ENCODE measurements at regions not wholly inside any gene's neighbourhood (a gene's known extent, or its start where the extent isn't known, plus 50 kb on each side); places are given as distances from the start of the nearest gene placed in this dataset.

GRCh38 chr4:81714291-81714690 lies 242.6 kb upstream of the RASGEF1B start:
- peaks cover 0 to 5% (median 0%) of the 10 kb centered on the region in 3 donors for H3K36me3 ChIP-seq (ENCODE audit: control insufficient read depth in 3 of 3, insufficient read depth in 2 of 3, low read depth in 1 of 3, low read length in 3 of 3)
- no peak overlapping the region for H3K27ac ChIP-seq (ENCODE audit: low read depth in 1 of 3, low read length in 2 of 3)
- no peaks in the 10 kb centered on the region for H3K9me3 ChIP-seq (ENCODE audit: control insufficient read depth in 2 of 2, insufficient read depth in 1 of 2, low read depth in 1 of 2, low read length in 1 of 2)
- H3K4me1 ChIP-seq (ENCODE audit: control insufficient read depth in 3 of 3, insufficient read depth in 2 of 3, low read depth in 1 of 3, low read length in 2 of 3): no peaks in the 10 kb centered on the region
- FAIRE-seq: no peak
- H3K27me3 ChIP-seq (ENCODE audit: control insufficient read depth in 3 of 3, insufficient read depth in 3 of 3, low read length in 3 of 3): peaks cover 0 to 2% (median 0%) of the 10 kb centered on the region in 3 donors
- no peak overlapping the region for H3K4me3 ChIP-seq (ENCODE audit: low read depth in 1 of 3, low read length in 3 of 3)
- DNase-seq: no peak
- WGBS, 3 donors: 88 to 92% (median 91%) methylated on average over 4 of the region's 4 CpGs

- no peak overlapping the region for H3K27ac ChIP-seq (ENCODE audit: low read depth in 1 of 3, low read length in 2 of 3)
- H3K9me3 ChIP-seq (ENCODE audit: control insufficient read depth in 2 of 2, insufficient read depth in 1 of 2, low read depth in 1 of 2, low read length in 1 of 2): no peaks in the 10 kb centered on the region
- FAIRE-seq (no peak), DNase-seq (no peak)
- no peak overlapping the region for H3K4me3 ChIP-seq (ENCODE audit: low read depth in 1 of 3, low read length in 3 of 3)
- H3K27me3 ChIP-seq (ENCODE audit: control insufficient read depth in 3 of 3, insufficient read depth in 3 of 3, low read length in 3 of 3): peaks cover 0 to 2% (median 0%) of the 10 kb centered on the region in 3 donors
- WGBS, 3 donors: 76 to 88% (median 84%) methylated on average over 2 of the region's 2 CpGs
- no peaks in the 10 kb centered on the region for H3K4me1 ChIP-seq (ENCODE audit: control insufficient read depth in 3 of 3, insufficient read depth in 2 of 3, low read depth in 1 of 3, low read length in 2 of 3)
- peaks cover 0 to 5% (median 0%) of the 10 kb centered on the region in 3 donors for H3K36me3 ChIP-seq (ENCODE audit: control insufficient read depth in 3 of 3, insufficient read depth in 2 of 3, low read depth in 1 of 3, low read length in 3 of 3)
Observed at GRCh38 chr4:81712714-81713113, 241.0 kb upstream of the RASGEF1B start.

- no peak overlapping the region for H3K4me3 ChIP-seq (ENCODE audit: low read depth in 1 of 3, low read length in 3 of 3)
- FAIRE-seq (no peak), DNase-seq (no peak)
- H3K36me3 ChIP-seq (ENCODE audit: control insufficient read depth in 3 of 3, insufficient read depth in 2 of 3, low read depth in 1 of 3, low read length in 3 of 3): no peaks in the 10 kb centered on the region
- H3K27ac ChIP-seq (ENCODE audit: low read depth in 1 of 3, low read length in 2 of 3): no peak overlapping the region
- no peaks in the 10 kb centered on the region for H3K9me3 ChIP-seq (ENCODE audit: control insufficient read depth in 2 of 2, insufficient read depth in 1 of 2, low read depth in 1 of 2, low read length in 1 of 2)
- no peaks in the 10 kb centered on the region for H3K27me3 ChIP-seq (ENCODE audit: control insufficient read depth in 3 of 3, insufficient read depth in 3 of 3, low read length in 3 of 3)
- no peaks in the 10 kb centered on the region for H3K4me1 ChIP-seq (ENCODE audit: control insufficient read depth in 3 of 3, insufficient read depth in 2 of 3, low read depth in 1 of 3, low read length in 2 of 3)
- 62 to 90% (median 84%) methylated on average over 2 of the region's 2 CpGs for WGBS, 3 donors
Observed at GRCh38 chr4:81704461-81704860, 232.8 kb upstream of the RASGEF1B start.

GRCh38 chr4:81700189-81700588 lies 228.5 kb upstream of the RASGEF1B start:
- 74 to 85% (median 80%) methylated on average over 4 of the region's 4 CpGs for WGBS, 3 donors
- Histone ChIP-seq H3K36me3 (ENCODE audit: control insufficient read depth in 3 of 3, insufficient read depth in 2 of 3, low read depth in 1 of 3, low read length in 3 of 3) (no peaks in the 10 kb centered on the region), H3K27me3 (ENCODE audit: control insufficient read depth in 3 of 3, insufficient read depth in 3 of 3, low read length in 3 of 3) (no peaks in the 10 kb centered on the region), H3K4me1 (ENCODE audit: control insufficient read depth in 3 of 3, insufficient read depth in 2 of 3, low read depth in 1 of 3, low read length in 2 of 3) (no peaks in the 10 kb centered on the region), H3K9me3 (ENCODE audit: control insufficient read depth in 2 of 2, insufficient read depth in 1 of 2, low read depth in 1 of 2, low read length in 1 of 2) (no peaks in the 10 kb centered on the region), H3K4me3 (ENCODE audit: low read depth in 1 of 3, low read length in 3 of 3) (no peak overlapping the region), H3K27ac (ENCODE audit: low read depth in 1 of 3, low read length in 2 of 3) (no peak overlapping the region)
- DNase-seq (no peak), FAIRE-seq (no peak)

GRCh38 chr4:81698538-81699296 lies 227.0 kb upstream of the RASGEF1B start:
- Histone ChIP-seq H3K9me3 (ENCODE audit: control insufficient read depth in 2 of 2, insufficient read depth in 1 of 2, low read depth in 1 of 2, low read length in 1 of 2) (no peaks in the 10 kb centered on the region), H3K27ac (ENCODE audit: low read depth in 1 of 3, low read length in 2 of 3) (no peak overlapping the region), H3K36me3 (ENCODE audit: control insufficient read depth in 3 of 3, insufficient read depth in 2 of 3, low read depth in 1 of 3, low read length in 3 of 3) (no peaks in the 10 kb centered on the region), H3K4me3 (ENCODE audit: low read depth in 1 of 3, low read length in 3 of 3) (no peak overlapping the region), H3K4me1 (ENCODE audit: control insufficient read depth in 3 of 3, insufficient read depth in 2 of 3, low read depth in 1 of 3, low read length in 2 of 3) (no peaks in the 10 kb centered on the region), H3K27me3 (ENCODE audit: control insufficient read depth in 3 of 3, insufficient read depth in 3 of 3, low read length in 3 of 3) (no peaks in the 10 kb centered on the region)
- 79 to 94% (median 90%) methylated on average over 6 of the region's 6 CpGs for WGBS, 3 donors
- DNase-seq (no peak), FAIRE-seq (no peak)

- 83 to 88% (median 84%) methylated on average over 5 of the region's 5 CpGs for WGBS, 3 donors
- FAIRE-seq: no peak
- Histone ChIP-seq H3K9me3 (ENCODE audit: control insufficient read depth in 2 of 2, insufficient read depth in 1 of 2, low read depth in 1 of 2, low read length in 1 of 2) (no peaks in the 10 kb centered on the region), H3K27ac (ENCODE audit: low read depth in 1 of 3, low read length in 2 of 3) (no peak overlapping the region), H3K27me3 (ENCODE audit: control insufficient read depth in 3 of 3, insufficient read depth in 3 of 3, low read length in 3 of 3) (no peaks in the 10 kb centered on the region), H3K4me1 (ENCODE audit: control insufficient read depth in 3 of 3, insufficient read depth in 2 of 3, low read depth in 1 of 3, low read length in 2 of 3) (no peaks in the 10 kb centered on the region), H3K36me3 (ENCODE audit: control insufficient read depth in 3 of 3, insufficient read depth in 2 of 3, low read depth in 1 of 3, low read length in 3 of 3) (no peaks in the 10 kb centered on the region), H3K4me3 (ENCODE audit: low read depth in 1 of 3, low read length in 3 of 3) (no peak overlapping the region)
- no peak for DNase-seq
Observed at GRCh38 chr4:81694176-81694913, 222.6 kb upstream of the RASGEF1B start.

- Histone ChIP-seq H3K4me3 (ENCODE audit: low read depth in 1 of 3, low read length in 3 of 3) (no peak overlapping the region), H3K36me3 (ENCODE audit: control insufficient read depth in 3 of 3, insufficient read depth in 2 of 3, low read depth in 1 of 3, low read length in 3 of 3) (no peaks in the 10 kb centered on the region), H3K9me3 (ENCODE audit: control insufficient read depth in 2 of 2, insufficient read depth in 1 of 2, low read depth in 1 of 2, low read length in 1 of 2) (no peaks in the 10 kb centered on the region), H3K4me1 (ENCODE audit: control insufficient read depth in 3 of 3, insufficient read depth in 2 of 3, low read depth in 1 of 3, low read length in 2 of 3) (peaks cover 0 to 2% (median 0%) of the 10 kb centered on the region in 3 donors), H3K27me3 (ENCODE audit: control insufficient read depth in 3 of 3, insufficient read depth in 3 of 3, low read length in 3 of 3) (no peaks in the 10 kb centered on the region), H3K27ac (ENCODE audit: low read depth in 1 of 3, low read length in 2 of 3) (no peak overlapping the region)
- no peak for DNase-seq
- 59 to 81% (median 68%) methylated on average over 2 of the region's 2 CpGs for WGBS, 3 donors
- no peak for FAIRE-seq
Observed at GRCh38 chr4:81690871-81691270, 219.2 kb upstream of the RASGEF1B start.

GRCh38 chr4:81688085-81688484 lies 216.4 kb upstream of the RASGEF1B start:
- no peak overlapping the region for H3K27ac ChIP-seq (ENCODE audit: low read depth in 1 of 3, low read length in 2 of 3)
- no peaks in the 10 kb centered on the region for H3K27me3 ChIP-seq (ENCODE audit: control insufficient read depth in 3 of 3, insufficient read depth in 3 of 3, low read length in 3 of 3)
- WGBS, 3 donors: 62 to 69% (median 65%) methylated on average over 4 of the region's 4 CpGs
- peak in 1 of 2 donors; percentile 11 for DNase-seq
- peaks cover 0 to 2% (median 0%) of the 10 kb centered on the region in 3 donors for H3K4me1 ChIP-seq (ENCODE audit: control insufficient read depth in 3 of 3, insufficient read depth in 2 of 3, low read depth in 1 of 3, low read length in 2 of 3)
- no peaks in the 10 kb centered on the region for H3K9me3 ChIP-seq (ENCODE audit: control insufficient read depth in 2 of 2, insufficient read depth in 1 of 2, low read depth in 1 of 2, low read length in 1 of 2)
- H3K36me3 ChIP-seq (ENCODE audit: control insufficient read depth in 3 of 3, insufficient read depth in 2 of 3, low read depth in 1 of 3, low read length in 3 of 3): no peaks in the 10 kb centered on the region
- FAIRE-seq: no peak
- H3K4me3 ChIP-seq (ENCODE audit: low read depth in 1 of 3, low read length in 3 of 3): no peak overlapping the region

Measured in small intestine (tissue), 7 donors.